Effector memory CD8-positive, alpha-beta T cell (primary cell): ENCODE measurements at regions not wholly inside any gene's neighbourhood (a gene's known extent, or its start where the extent isn't known, plus 50 kb on each side); places are given as distances from the start of the nearest gene placed in this dataset.

Source experiments
- ATAC-seq: fragments of 150-1000 bp; cut with Tn5 transposase; replicated peaks from 2 replicates; pipeline ENCODE4 v1.10.0; 2021; ENCODE audit warnings: mild to moderate bottlenecking, moderate library complexity
- DNase-seq, 3 experiments: peaks; one replicate each; pipeline ENCODE4 v3.0.0; 2021
- H3K27ac Mint-ChIP-seq, 2 donors: one replicate each; pipeline ENCODE4 v1.8.0; 2022; ENCODE audit warnings: mild to moderate bottlenecking in 2 of 2, mixed read lengths in 2 of 2, moderate library complexity in 2 of 2
- H3K27me3 Mint-ChIP-seq, 2 donors: one replicate each; pipeline ENCODE4 v1.8.0; 2022; ENCODE audit warnings: mixed read lengths in 2 of 2
- H3K36me3 Mint-ChIP-seq: one replicate; pipeline ENCODE4 v1.8.0; 2022; ENCODE audit warnings: mild to moderate bottlenecking, moderate library complexity, mixed read lengths; ENCODE audit not compliant: insufficient read depth
- H3K4me1 Mint-ChIP-seq, 2 donors: one replicate each; pipeline ENCODE4 v1.8.0; 2022; ENCODE audit warnings: low read depth in 2 of 2, mixed read lengths in 2 of 2
- H3K4me3 Mint-ChIP-seq, 2 donors: one replicate each; pipeline ENCODE4 v1.8.0; 2022; ENCODE audit warnings: mild to moderate bottlenecking in 2 of 2, mixed read lengths in 2 of 2, moderate library complexity in 2 of 2
- H3K9me3 Mint-ChIP-seq, 2 donors: one replicate each; pipeline ENCODE4 v1.8.0; 2022; ENCODE audit warnings: mixed read lengths in 2 of 2

- Mint-ChIP-seq H3K27ac (no peak overlapping the region), H3K36me3 (no peaks in the 10 kb centered on the region), H3K27me3 (peaks cover 33 to 56% of the 10 kb centered on the region in 2 donors), H3K9me3 (no peaks in the 10 kb centered on the region), H3K4me1 (no peaks in the 10 kb centered on the region), H3K4me3 (no peak overlapping the region)
- no peak for DNase-seq
- no peak for ATAC-seq
Measured at GRCh38 chr7:35334506-35334905, 80.6 kb upstream of the TBX20 start.

GRCh38 chr7:35333265-35333664 is 79.4 kb upstream of the TBX20 start:
- no peaks in the 10 kb centered on the region for H3K36me3 Mint-ChIP-seq
- no peak for DNase-seq
- H3K4me3 Mint-ChIP-seq: no peak overlapping the region
- H3K9me3 Mint-ChIP-seq: no peaks in the 10 kb centered on the region
- H3K4me1 Mint-ChIP-seq: no peaks in the 10 kb centered on the region
- no peak for ATAC-seq
- H3K27me3 Mint-ChIP-seq: peaks cover 29 to 49% of the 10 kb centered on the region in 2 donors
- no peak overlapping the region for H3K27ac Mint-ChIP-seq

GRCh38 chr7:35331730-35332678 is 78.1 kb upstream of the TBX20 start:
- DNase-seq (no peak), ATAC-seq (no peak)
- Mint-ChIP-seq H3K4me1 (no peaks in the 10 kb centered on the region), H3K9me3 (no peaks in the 10 kb centered on the region), H3K27me3 (peaks cover 26 to 51% of the 10 kb centered on the region in 2 donors), H3K36me3 (no peaks in the 10 kb centered on the region), H3K27ac (no peak overlapping the region), H3K4me3 (no peak overlapping the region)

GRCh38 chr7:35329026-35329425 is 75.1 kb upstream of the TBX20 start:
- no peak overlapping the region for H3K27ac Mint-ChIP-seq

GRCh38 chr7:35319606-35320005 is 65.7 kb upstream of the TBX20 start:
- no peaks in the 10 kb centered on the region for H3K36me3 Mint-ChIP-seq
- H3K27me3 Mint-ChIP-seq: peaks cover 24 to 32% of the 10 kb centered on the region in 2 donors
- DNase-seq (no peak), ATAC-seq (no peak)
- H3K4me1 Mint-ChIP-seq: no peaks in the 10 kb centered on the region
- peaks cover 0 to 2% of the 10 kb centered on the region in 2 donors for H3K9me3 Mint-ChIP-seq
- H3K27ac Mint-ChIP-seq: no peak overlapping the region
- no peak overlapping the region for H3K4me3 Mint-ChIP-seq

More at GRCh38 chr7:35329026-35329425, 75.1 kb upstream of the TBX20 start:
- H3K27me3 Mint-ChIP-seq: peaks cover 21 to 42% of the 10 kb centered on the region in 2 donors
- no peaks in the 10 kb centered on the region for H3K36me3 Mint-ChIP-seq
- DNase-seq (no peak), ATAC-seq (no peak)
- H3K4me3 Mint-ChIP-seq: no peak overlapping the region
- H3K9me3 Mint-ChIP-seq: no peaks in the 10 kb centered on the region
- no peaks in the 10 kb centered on the region for H3K4me1 Mint-ChIP-seq

GRCh38 chr7:35316549-35316948 is 62.6 kb upstream of the TBX20 start:
- H3K36me3 Mint-ChIP-seq: no peaks in the 10 kb centered on the region
- no peak for ATAC-seq
- peaks cover 15 to 19% of the 10 kb centered on the region in 2 donors for H3K27me3 Mint-ChIP-seq
- H3K9me3 Mint-ChIP-seq: peaks cover 0 to 2% of the 10 kb centered on the region in 2 donors
- H3K4me3 Mint-ChIP-seq: no peak overlapping the region
- no peak for DNase-seq
- no peaks in the 10 kb centered on the region for H3K4me1 Mint-ChIP-seq
- H3K27ac Mint-ChIP-seq: no peak overlapping the region

GRCh38 chr7:35315517-35315916 is 61.6 kb upstream of the TBX20 start:
- no peak for DNase-seq
- no peak overlapping the region for H3K27ac Mint-ChIP-seq
- ATAC-seq: no peak
- peaks cover 0 to 2% of the 10 kb centered on the region in 2 donors for H3K9me3 Mint-ChIP-seq
- no peak overlapping the region for H3K4me3 Mint-ChIP-seq
- no peaks in the 10 kb centered on the region for H3K36me3 Mint-ChIP-seq
- H3K4me1 Mint-ChIP-seq: no peaks in the 10 kb centered on the region
- H3K27me3 Mint-ChIP-seq: peaks cover 7 to 12% of the 10 kb centered on the region in 2 donors

GRCh38 chr7:35314354-35314753 is 60.5 kb upstream of the TBX20 start:
- ATAC-seq (no peak), DNase-seq (no peak)
- no peak overlapping the region for H3K4me3 Mint-ChIP-seq
- H3K9me3 Mint-ChIP-seq: peaks cover 0 to 2% of the 10 kb centered on the region in 2 donors
- no peak overlapping the region for H3K27ac Mint-ChIP-seq
- H3K27me3 Mint-ChIP-seq: peaks cover 0 to 6% of the 10 kb centered on the region in 2 donors
- H3K36me3 Mint-ChIP-seq: no peaks in the 10 kb centered on the region
- no peaks in the 10 kb centered on the region for H3K4me1 Mint-ChIP-seq

GRCh38 chr7:35313575-35313974 is 59.7 kb upstream of the TBX20 start:
- no peak overlapping the region for H3K4me3 Mint-ChIP-seq
- no peaks in the 10 kb centered on the region for H3K4me1 Mint-ChIP-seq
- peaks cover 0 to 2% of the 10 kb centered on the region in 2 donors for H3K9me3 Mint-ChIP-seq
- H3K36me3 Mint-ChIP-seq: no peaks in the 10 kb centered on the region
- no peak overlapping the region for H3K27ac Mint-ChIP-seq
- no peak for DNase-seq
- no peak for ATAC-seq
- peaks cover 0 to 7% of the 10 kb centered on the region in 2 donors for H3K27me3 Mint-ChIP-seq
